Activated T-helper 9 cell treated with anti-CD3 and anti-CD28 coated beads, Interleukin-2, amount 50 U/mL, for 16 hours (primary cell): ENCODE measurements at regions not wholly inside any gene's neighbourhood (a gene's known extent, or its start where the extent isn't known, plus 50 kb on each side); places are given as distances from the start of the nearest gene placed in this dataset.
"Not testable (repeated sequence)": the region's sequence is repeated elsewhere in the genome, so short reads cannot be mapped to it uniquely, and the experiment has no call there.

Experiments used
- DNase-seq: peaks from one replicate; pipeline ENCODE4 v3.0.0-alpha.2; 2020; ENCODE audit warnings: low read depth

GRCh38 chr13:43946281-43946680, 66.6 kb downstream of the LACC1 start:
- no peak for DNase-seq

GRCh38 chr13:43947897-43948458, 68.3 kb downstream of the LACC1 start:
- no peak for DNase-seq

GRCh38 chr13:43953370-43953769, 73.7 kb downstream of the LACC1 start:
- no peak for DNase-seq

- not testable (repeated sequence) for DNase-seq
These were observed 77.3 kb downstream of the LACC1 start for GRCh38 chr13:43956975-43957374.

- no peak for DNase-seq
These were observed 79.6 kb downstream of the LACC1 start for GRCh38 chr13:43959291-43959690.

DNA sequence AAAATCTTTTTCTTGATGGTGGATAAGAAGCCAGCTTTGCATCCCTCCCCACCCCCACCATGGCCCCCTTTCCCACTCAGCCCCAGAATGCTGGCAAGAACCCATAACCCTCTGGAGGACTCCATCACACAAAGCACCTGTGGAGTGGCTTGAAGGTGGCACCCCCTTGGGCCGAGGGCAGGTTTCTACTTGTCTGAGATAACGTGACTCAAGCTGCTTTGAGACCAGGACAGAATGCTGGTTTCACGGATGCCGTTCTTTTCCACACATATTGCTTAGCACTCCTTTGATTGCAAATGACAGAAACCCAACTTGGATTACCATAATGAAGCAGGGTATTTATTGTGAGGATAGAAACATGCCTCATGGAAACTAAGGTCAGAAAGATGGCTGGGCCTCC, 82.2 kb downstream of the LACC1 start:
- DNase-seq, result no peak

GRCh38 chr13:43963726-43964125, 84.0 kb downstream of the LACC1 start:
- no peak for DNase-seq

DNA sequence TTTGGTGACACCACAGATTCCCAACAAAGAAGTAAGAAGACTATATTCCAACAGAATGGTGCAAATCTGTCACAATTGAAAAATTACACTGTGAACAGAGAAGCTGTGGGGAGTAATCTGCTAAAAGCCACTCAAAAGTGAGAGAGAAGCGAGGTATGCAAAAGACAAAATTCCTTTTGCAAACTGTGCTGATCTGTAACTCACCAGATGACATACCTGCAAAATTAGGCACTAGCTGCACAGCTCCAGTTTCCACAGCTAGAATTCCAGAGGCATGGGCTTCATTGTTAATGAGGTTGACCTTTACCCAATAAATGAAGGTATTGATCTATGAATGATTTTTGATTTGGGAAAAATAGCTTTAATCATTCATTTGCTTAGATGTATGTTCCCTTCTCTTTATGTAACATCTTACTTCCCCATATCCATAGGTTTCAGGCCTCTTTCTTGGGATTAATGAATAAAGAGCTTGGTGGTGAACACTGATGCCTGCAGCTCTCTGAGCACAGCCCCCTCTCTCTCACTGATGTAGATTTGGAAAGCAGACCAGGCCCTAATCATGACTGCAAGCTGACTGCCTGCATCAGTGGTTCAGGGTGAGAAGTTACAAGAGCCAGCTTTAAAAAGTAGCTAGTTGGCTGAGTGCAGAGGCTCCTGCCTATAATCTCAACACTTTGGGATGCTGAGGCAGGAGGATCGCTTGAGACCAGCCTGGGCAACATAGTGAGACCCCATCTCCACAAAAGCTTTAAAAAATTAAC, 85.2 kb downstream of the LACC1 start:
- no peak for DNase-seq

- DNase-seq, result no peak
These were observed 85.7 kb downstream of the LACC1 start for GRCh38 chr13:43965459-43965845.

- not testable (repeated sequence) for DNase-seq
These were observed 88.7 kb downstream of the LACC1 start for GRCh38 chr13:43968251-43968942.

- DNase-seq, result not testable (repeated sequence)
These were observed 89.4 kb downstream of the LACC1 start for GRCh38 chr13:43968943-43969690.

GRCh38 chr13:43969919-43970318, 90.2 kb downstream of the LACC1 start:
- DNase-seq, result not testable (repeated sequence)

DNA sequence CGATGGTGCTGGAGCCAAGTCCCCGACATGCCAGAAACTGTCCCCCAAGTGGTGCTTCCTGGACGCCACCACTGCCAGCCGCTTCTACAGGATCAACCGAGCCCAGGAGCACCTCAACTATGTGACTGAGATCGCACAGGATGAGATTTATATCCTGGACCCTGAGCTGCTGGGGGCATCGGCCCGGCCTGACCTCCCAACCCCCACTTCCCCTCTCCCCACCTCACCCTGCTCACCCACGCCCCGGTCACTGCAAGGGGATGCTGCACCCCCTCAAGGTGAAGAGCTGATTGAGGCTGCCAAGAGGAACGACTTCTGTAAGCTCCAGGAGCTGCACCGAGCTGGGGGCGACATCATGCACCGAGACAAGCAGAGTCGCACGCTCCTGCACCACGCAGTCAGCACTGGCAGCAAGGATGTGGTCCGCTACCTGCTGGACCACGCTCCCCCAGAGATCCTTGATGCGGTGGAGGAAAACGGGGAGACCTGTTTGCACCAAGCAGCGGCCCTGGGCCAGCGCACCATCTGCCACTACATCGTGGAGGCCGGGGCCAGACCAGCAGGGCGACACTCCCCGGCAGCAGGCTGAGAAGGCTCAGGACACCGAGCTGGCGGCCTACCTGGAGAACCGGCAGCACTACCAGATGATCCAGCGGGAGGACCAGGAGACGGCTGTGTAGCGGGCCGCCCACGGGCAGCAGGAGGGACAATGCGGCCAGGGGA, 91.0 kb downstream of the LACC1 start:
- DNase-seq, result not testable (repeated sequence)

- not testable (repeated sequence) for DNase-seq
These were observed 91.6 kb downstream of the LACC1 start for GRCh38 chr13:43971324-43971723.

DNA sequence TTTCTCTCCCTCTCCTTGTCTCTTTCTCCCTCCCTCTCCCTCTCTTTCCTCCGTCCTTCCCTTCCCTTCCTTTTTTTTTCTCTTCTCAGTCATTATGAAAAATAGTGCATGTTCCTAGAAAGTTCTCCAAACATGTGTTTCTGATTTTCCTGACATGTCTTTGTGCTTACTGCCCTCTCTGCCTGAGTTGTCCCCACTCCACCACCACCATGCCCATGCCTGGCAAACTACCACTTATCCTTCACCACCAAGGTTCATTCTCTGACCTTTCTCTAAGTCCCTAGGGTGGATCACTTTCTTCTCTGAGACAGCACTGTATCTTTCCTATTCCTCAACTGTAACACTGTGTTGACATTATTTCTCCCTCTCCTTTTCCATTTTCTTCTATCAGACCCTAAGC, 98.2 kb downstream of the LACC1 start:
- DNase-seq, result no peak

DNA sequence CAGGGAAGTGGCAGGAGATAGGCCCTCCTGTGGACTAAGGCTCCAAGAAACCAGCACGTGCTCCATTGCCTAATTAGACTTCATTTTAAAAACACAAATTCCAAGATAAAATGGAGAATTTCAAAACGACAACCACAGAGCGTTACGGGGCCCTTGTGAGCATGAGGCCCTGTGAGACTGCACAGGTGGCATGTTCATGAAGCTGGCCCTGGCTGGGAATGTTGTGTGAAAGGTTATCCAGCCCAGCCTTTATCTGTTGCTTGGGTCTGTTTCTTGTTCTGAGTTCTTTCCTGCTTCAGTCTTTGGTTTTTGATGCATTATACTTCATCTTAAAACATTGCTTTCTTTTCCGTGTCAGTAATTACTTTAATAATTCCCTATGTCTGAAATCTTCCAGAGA, 99.0 kb downstream of the LACC1 start:
- no peak for DNase-seq

GRCh38 chr13:43979492-43979891, 99.8 kb downstream of the LACC1 start:
- no peak for DNase-seq

DNA sequence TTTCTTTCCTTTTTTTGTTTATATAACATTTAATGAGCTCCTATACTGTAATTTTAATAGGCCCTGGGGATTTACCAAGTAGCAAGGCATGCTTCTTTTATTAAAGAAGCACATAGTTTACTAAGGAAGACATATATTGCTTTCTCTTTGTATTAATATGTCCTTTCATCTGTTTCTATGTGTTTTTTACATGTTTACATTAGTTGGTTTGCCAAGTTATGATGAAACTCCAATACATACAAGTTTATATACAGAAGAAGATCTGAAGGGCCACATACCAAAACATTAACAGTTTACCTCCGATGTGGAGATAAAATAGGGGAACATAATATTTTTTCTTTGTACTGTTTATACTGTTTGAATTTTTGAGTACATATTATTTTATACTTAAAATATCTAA, 100.9 kb downstream of the LACC1 start:
- no peak for DNase-seq

DNA sequence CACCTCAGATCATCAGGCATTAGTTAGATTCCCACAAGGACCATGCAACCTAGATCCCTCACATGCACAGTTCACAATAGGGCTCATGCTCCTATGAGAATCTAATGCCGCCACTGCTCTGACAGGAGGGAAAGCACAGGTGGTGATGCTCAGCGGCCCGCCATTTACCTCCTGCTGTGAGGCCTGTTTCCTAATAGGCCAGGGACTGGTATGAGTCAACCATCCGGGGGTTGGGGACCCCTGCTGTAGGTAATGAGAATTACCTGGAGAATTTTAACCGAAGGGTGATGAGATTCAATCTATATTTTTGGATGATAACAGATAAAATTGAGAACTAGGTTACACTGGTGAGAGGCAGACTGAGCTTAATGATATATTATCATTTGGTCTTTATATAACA, 101.4 kb downstream of the LACC1 start:
- no peak for DNase-seq

DNA sequence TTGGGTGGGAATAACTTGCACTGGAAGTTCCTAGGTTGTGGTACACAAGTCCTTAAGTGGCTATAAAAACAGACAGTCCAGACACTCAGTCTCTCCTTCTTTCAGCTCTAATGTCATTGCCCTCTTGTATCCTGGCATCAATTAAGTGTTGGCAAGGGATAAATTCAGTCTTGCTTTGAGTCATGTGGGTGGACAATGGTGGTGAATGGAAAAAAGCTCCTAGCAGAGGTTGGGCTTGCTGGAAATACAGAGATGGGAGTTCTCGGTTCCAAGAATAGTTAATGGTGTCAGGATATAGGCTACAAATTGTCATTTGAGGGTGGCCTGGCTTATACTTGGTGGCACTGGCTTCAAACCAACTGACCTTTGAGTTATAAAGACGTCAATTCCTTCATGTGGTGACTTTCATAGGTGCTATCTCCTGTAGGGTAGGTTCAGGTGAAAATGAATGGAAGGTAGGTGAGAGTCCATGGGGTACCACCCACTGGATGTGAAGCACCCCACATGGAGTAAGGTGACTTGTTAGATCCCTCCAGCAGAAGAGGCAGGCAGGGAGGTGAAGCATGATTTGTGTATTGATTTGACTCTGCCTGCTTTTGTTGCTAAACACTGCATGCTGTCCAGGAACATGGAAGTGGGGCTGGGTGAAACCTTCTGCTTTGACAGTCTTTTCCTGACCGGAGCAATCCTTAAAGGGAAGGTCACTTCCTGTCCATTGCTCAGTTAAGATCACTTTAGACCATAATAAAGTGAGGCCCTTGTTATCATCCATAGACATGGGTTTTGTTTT, 102.0 kb downstream of the LACC1 start:
- no peak for DNase-seq

GRCh38 chr13:43983373-43983772, 103.7 kb downstream of the LACC1 start:
- DNase-seq, result no peak
